GM19452 (cell line): ENCODE measurements at regions not wholly inside any gene's neighbourhood (a gene's known extent, or its start where the extent isn't known, plus 50 kb on each side); places are given as distances from the start of the nearest gene placed in this dataset.

Experiments used
- ATAC-seq: cut with Tn5 transposase; IDR thresholded peaks from one replicate; pipeline ENCODE4 v1.9.1; 2021; ENCODE audit not compliant: unreplicated experiment

- ATAC-seq = no peak
Measured at GRCh38 chr3:22106213-22106896, 355.3 kb upstream of the ZNF385D start.

- no peak for ATAC-seq
Measured at GRCh38 chr3:22111226-22111625, 360.2 kb upstream of the ZNF385D start.

- ATAC-seq = no peak
Measured at GRCh38 chr3:22113453-22113852, 362.4 kb upstream of the ZNF385D start.

- no peak for ATAC-seq
Measured at GRCh38 chr3:22115581-22115980, 364.6 kb upstream of the ZNF385D start.

- no peak for ATAC-seq
Measured at GRCh38 chr3:22117091-22117490, 366.1 kb upstream of the ZNF385D start.

- ATAC-seq = no peak
Measured at GRCh38 chr3:22117751-22118346, 366.8 kb upstream of the ZNF385D start.

- no peak for ATAC-seq
Measured at GRCh38 chr3:22118542-22118941, 367.5 kb upstream of the ZNF385D start.

GRCh38 chr3:22121068-22121701, 370.2 kb upstream of the ZNF385D start:
- peak; percentile 73 for ATAC-seq

GRCh38 chr3:22122567-22122966, 371.6 kb upstream of the ZNF385D start:
- ATAC-seq = peak; percentile 59

GRCh38 chr3:22129101-22129500, 378.1 kb upstream of the ZNF385D start:
- no peak for ATAC-seq

- no peak for ATAC-seq
Measured at GRCh38 chr3:22141769-22142168, 390.8 kb upstream of the ZNF385D start.

- no peak for ATAC-seq
Measured at GRCh38 chr3:22147161-22147560, 396.2 kb upstream of the ZNF385D start.

GRCh38 chr3:22156868-22157267, 405.9 kb upstream of the ZNF385D start:
- no peak for ATAC-seq

GRCh38 chr3:22157848-22158247, 406.8 kb upstream of the ZNF385D start:
- ATAC-seq = no peak

- ATAC-seq = no peak
Measured at GRCh38 chr3:22159004-22159695, 408.1 kb upstream of the ZNF385D start.

- no peak for ATAC-seq
Measured at GRCh38 chr3:22161315-22161714, 410.3 kb upstream of the ZNF385D start.

GRCh38 chr3:22170370-22170769, 419.4 kb upstream of the ZNF385D start:
- ATAC-seq = no peak

- no peak for ATAC-seq
Measured at GRCh38 chr3:22172964-22173363, 422.0 kb upstream of the ZNF385D start.

- no peak for ATAC-seq
Measured at GRCh38 chr3:22175947-22176346, 424.9 kb upstream of the ZNF385D start.

- no peak for ATAC-seq
Measured at GRCh38 chr3:22176911-22177310, 425.9 kb upstream of the ZNF385D start.

GRCh38 chr3:22189616-22190015, 438.6 kb upstream of the ZNF385D start:
- no peak for ATAC-seq

GRCh38 chr3:22199095-22199494, 448.1 kb upstream of the ZNF385D start:
- ATAC-seq = no peak
